GM19372 (cell line): ENCODE measurements at regions not wholly inside any gene's neighbourhood (a gene's known extent, or its start where the extent isn't known, plus 50 kb on each side); places are given as distances from the start of the nearest gene placed in this dataset.

Experiments used
- ATAC-seq: cut with Tn5 transposase; IDR thresholded peaks from one replicate; pipeline ENCODE4 v1.9.1; 2021; ENCODE audit warnings: mild to moderate bottlenecking, low read depth, moderate library complexity; ENCODE audit not compliant: unreplicated experiment

GRCh38 chr18:46421973-46422551, 235.0 kb downstream of the LOXHD1 start:
- ATAC-seq, result no peak

GRCh38 chr18:46422552-46423055, 234.4 kb downstream of the LOXHD1 start:
- ATAC-seq, result no peak

- ATAC-seq, result no peak
These were observed 233.7 kb downstream of the LOXHD1 start for GRCh38 chr18:46423226-46423805.

GRCh38 chr18:46424898-46425297, 232.1 kb downstream of the LOXHD1 start:
- no peak for ATAC-seq

- ATAC-seq, result no peak
These were observed 231.5 kb downstream of the LOXHD1 start for GRCh38 chr18:46425511-46425910.

- ATAC-seq, result no peak
These were observed 230.9 kb downstream of the LOXHD1 start for GRCh38 chr18:46426021-46426678.

GRCh38 chr18:46426679-46427047, 230.4 kb downstream of the LOXHD1 start:
- ATAC-seq, result no peak
